Testis (tissue), 2 donors: ENCODE measurements at regions not wholly inside any gene's neighbourhood (a gene's known extent, or its start where the extent isn't known, plus 50 kb on each side); places are given as distances from the start of the nearest gene placed in this dataset.

ENCODE experiments used
- DNase-seq: peaks from one replicate; pipeline ENCODE4 v3.0.0-alpha.2; 2019
- H3K27ac ChIP-seq, 2 donors: fragments of 200-600 bp; sonication (generic); one replicate each; pipeline ENCODE4 v1.5.1; 2019
- H3K27me3 ChIP-seq: fragments of 200-600 bp; sonication (generic); one replicate; pipeline ENCODE4 v1.5.1; 2019
- H3K36me3 ChIP-seq: fragments of 200-600 bp; sonication (generic); one replicate; pipeline ENCODE4 v1.5.1; 2017; ENCODE audit warnings: low read depth; ENCODE audit errors: missing control alignments
- H3K4me1 ChIP-seq: fragments of 200-600 bp; sonication (generic); one replicate; pipeline ENCODE4 v1.5.1; 2019
- H3K4me3 ChIP-seq, 2 donors: fragments of 200-600 bp; sonication (generic); one replicate each; pipeline ENCODE4 v1.5.1; 2017 to 2019
- H3K9me3 ChIP-seq: fragments of 200-600 bp; sonication (generic); one replicate; pipeline ENCODE4 v1.5.1; 2017
- POLR2A ChIP-seq: fragments of 450-650 bp; IDR thresholded peaks from one replicate; pipeline ENCODE4 v1.6.1; 2017; ENCODE audit warnings: antibody characterized with exemption, mild to moderate bottlenecking, moderate library complexity
- WGBS, 2 donors: methylation state at CpG; one replicate each; pipeline ENCODE4 v1.1.5; 2018; 5-methylcytosine and 5-hydroxymethylcytosine counted together
- intact Hi-C: fragments of 100-400 bp; cut with DNase I; formaldehyde crosslinking; loops from one replicate; pipeline ENCODE4 v1.15.1; 2023; ENCODE audit warnings: low total_unique reads
- TF ChIP-seq, protein P1 (sequence below), 3 experiments: fragments of 450-650 bp in 2 of 3; fragments of 200-600 bp in 1 of 3; sonication (generic) in 1 of 3; IDR thresholded peaks; one replicate each; pipeline ENCODE4 v1.5.1; 2016 to 2019; ENCODE audit warnings: antibody characterized with exemption in 3 of 3, mild to moderate bottlenecking in 2 of 3, moderate library complexity in 1 of 3

GRCh38 chr6:11397622-11398450 lies 139.7 kb upstream of the TMEM170B start:
- 84 to 85% methylated on average over 5 of the region's 5 CpGs for whole genome bisulfite sequencing, 2 donors
- intact Hi-C loops: no loop called here
- Histone ChIP-seq H3K36me3 (no peaks in the 10 kb centered on the region), H3K9me3 (no peaks in the 10 kb centered on the region), H3K27me3 (no peaks in the 10 kb centered on the region), H3K4me3 (no peak overlapping the region), H3K27ac (no peak overlapping the region), H3K4me1 (no peaks in the 10 kb centered on the region)
- no peak for DNase-seq
- TF ChIP-seq, protein P1, sequence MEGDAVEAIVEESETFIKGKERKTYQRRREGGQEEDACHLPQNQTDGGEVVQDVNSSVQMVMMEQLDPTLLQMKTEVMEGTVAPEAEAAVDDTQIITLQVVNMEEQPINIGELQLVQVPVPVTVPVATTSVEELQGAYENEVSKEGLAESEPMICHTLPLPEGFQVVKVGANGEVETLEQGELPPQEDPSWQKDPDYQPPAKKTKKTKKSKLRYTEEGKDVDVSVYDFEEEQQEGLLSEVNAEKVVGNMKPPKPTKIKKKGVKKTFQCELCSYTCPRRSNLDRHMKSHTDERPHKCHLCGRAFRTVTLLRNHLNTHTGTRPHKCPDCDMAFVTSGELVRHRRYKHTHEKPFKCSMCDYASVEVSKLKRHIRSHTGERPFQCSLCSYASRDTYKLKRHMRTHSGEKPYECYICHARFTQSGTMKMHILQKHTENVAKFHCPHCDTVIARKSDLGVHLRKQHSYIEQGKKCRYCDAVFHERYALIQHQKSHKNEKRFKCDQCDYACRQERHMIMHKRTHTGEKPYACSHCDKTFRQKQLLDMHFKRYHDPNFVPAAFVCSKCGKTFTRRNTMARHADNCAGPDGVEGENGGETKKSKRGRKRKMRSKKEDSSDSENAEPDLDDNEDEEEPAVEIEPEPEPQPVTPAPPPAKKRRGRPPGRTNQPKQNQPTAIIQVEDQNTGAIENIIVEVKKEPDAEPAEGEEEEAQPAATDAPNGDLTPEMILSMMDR (IDR thresholded peaks at IDR 0.05): no peak
- TF ChIP-seq POLR2A: no peak

DNA sequence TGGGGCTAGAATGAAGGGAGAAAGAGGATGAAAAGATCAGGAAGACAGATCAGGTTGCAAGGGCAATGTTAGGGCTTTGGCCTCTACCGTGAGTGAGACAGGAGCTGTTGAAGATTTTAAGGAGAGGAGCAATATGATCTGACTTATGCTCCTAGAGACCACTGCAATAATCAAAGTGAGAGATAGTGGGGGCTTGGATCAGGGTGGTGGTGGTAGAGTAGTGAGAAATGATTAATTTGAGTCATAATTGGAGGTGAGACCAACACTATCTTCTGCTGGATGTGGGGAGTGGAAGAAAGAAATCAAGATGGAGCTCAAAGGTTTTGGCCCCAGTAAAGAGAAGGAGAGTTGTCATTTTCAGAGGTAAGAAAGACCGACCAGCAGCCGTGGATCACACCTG lies 140.7 kb upstream of the TMEM170B start:
- 75 to 96% methylated on average over 3 of the region's 3 CpGs for WGBS, 2 donors
- no peak for DNase-seq
- Histone ChIP-seq H3K36me3 (no peaks in the 10 kb centered on the region), H3K27me3 (no peaks in the 10 kb centered on the region), H3K9me3 (no peaks in the 10 kb centered on the region), H3K4me3 (no peak overlapping the region), H3K27ac (no peak overlapping the region), H3K4me1 (no peaks in the 10 kb centered on the region)
- no peak for TF ChIP-seq POLR2A
- TF ChIP-seq, protein P1 (IDR thresholded peaks at IDR 0.05): no peak
- intact Hi-C loops: no loop called here

- H3K4me1 ChIP-seq: no peaks in the 10 kb centered on the region
- H3K36me3 ChIP-seq: no peaks in the 10 kb centered on the region
- H3K27me3 ChIP-seq: no peaks in the 10 kb centered on the region
- intact Hi-C loops: no loop called here
- WGBS, 2 donors: 74 to 80% methylated on average over 7 of the region's 7 CpGs
- H3K9me3 ChIP-seq: no peaks in the 10 kb centered on the region
- no peak overlapping the region for H3K4me3 ChIP-seq
- no peak for TF ChIP-seq POLR2A
- TF ChIP-seq, protein P1 (IDR thresholded peaks at IDR 0.05): no peak
- no peak overlapping the region for H3K27ac ChIP-seq
- DNase-seq: no peak
These were observed 143.6 kb upstream of the TMEM170B start for GRCh38 chr6:11393713-11394627.

DNA sequence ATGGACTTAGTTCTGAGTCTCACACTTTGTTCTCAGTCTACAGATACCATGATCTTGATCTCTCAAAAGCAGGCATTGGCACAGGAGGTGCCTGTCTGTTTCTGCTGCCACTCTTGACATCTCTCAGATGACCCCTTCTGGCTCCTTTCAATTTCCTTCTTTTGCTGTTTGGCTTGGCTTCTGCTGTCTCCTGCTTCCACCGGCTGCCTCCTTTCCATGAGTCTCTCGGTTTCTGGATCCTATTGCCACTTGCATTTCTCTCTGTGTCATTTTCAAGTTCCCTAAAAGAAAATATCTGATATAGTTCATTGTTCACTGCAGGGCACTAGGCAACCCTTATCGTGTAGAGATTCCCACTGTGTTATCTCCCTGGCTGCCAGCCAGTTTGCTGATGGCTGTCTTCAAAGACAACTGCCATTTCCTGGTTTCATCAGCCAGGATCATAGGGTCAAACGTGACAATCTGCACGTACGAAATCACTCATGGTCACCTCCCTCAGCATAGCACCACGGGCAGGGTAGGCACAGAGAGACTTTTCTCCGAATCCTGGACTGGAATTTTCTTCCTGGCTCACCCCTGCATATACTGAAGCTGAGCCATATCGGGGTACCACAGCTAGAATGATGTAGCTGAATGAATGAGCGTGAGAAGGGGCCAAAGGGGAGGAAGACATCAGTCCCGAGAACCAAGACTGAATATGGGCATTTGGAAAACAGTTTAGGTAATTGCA lies 144.6 kb upstream of the TMEM170B start:
- H3K4me1 ChIP-seq: no peaks in the 10 kb centered on the region
- DNase-seq: peak; percentile 71
- H3K36me3 ChIP-seq: no peaks in the 10 kb centered on the region
- no peak overlapping the region for H3K27ac ChIP-seq
- WGBS, 2 donors: 59 to 70% methylated on average over 11 of the region's 11 CpGs
- H3K27me3 ChIP-seq: no peaks in the 10 kb centered on the region
- no peaks in the 10 kb centered on the region for H3K9me3 ChIP-seq
- no peak for TF ChIP-seq POLR2A
- TF ChIP-seq, protein P1 (IDR thresholded peaks at IDR 0.05): no peak
- intact Hi-C loops: no loop called here
- H3K4me3 ChIP-seq: no peak overlapping the region
